Natural killer cell (primary cell): ENCODE measurements at regions not wholly inside any gene's neighbourhood (a gene's known extent, or its start where the extent isn't known, plus 50 kb on each side); places are given as distances from the start of the nearest gene placed in this dataset.

Experiments
- ATAC-seq, 3 donors: fragments of 150-1000 bp in 2 of 3; fragments of 200-7000 bp in 1 of 3; cut with Tn5 transposase; 1 replicate in 1 of 3; 2 replicates in 2 of 3; pipeline ENCODE4 v1.10.0; 2021; ENCODE audit warnings: mild to moderate bottlenecking in 2 of 3, moderate library complexity in 2 of 3
- DNase-seq, 2 donors: peaks; one replicate each; pipeline versions ENCODE4 v3.0.0 to v3.0.0-alpha.2; 2013 to 2021; ENCODE audit warnings: mixed read lengths in 1 of 2
- H3K27ac ChIP-seq: one replicate; pipeline ENCODE4 v1.5.1; 2013; ENCODE audit warnings: mild to moderate bottlenecking, low read length
- H3K27me3 ChIP-seq: one replicate; pipeline ENCODE4 v1.6.1; 2013; ENCODE audit warnings: low read length; ENCODE audit not compliant: control insufficient read depth, insufficient read depth
- H3K36me3 ChIP-seq: one replicate; pipeline ENCODE4 v1.6.1; 2013; ENCODE audit warnings: low read length; ENCODE audit not compliant: control insufficient read depth, insufficient read depth
- H3K4me1 ChIP-seq: one replicate; pipeline ENCODE4 v1.6.1; 2013; ENCODE audit warnings: low read length; ENCODE audit not compliant: control insufficient read depth, insufficient read depth
- H3K4me3 ChIP-seq: one replicate; pipeline ENCODE4 v1.5.1; 2013; ENCODE audit warnings: low read length
- H3K9me3 ChIP-seq: one replicate; pipeline ENCODE4 v1.6.1; 2013; ENCODE audit warnings: low read length; ENCODE audit not compliant: control insufficient read depth, insufficient read depth
- H3K27ac Mint-ChIP-seq, 2 donors: one replicate each; pipeline ENCODE4 v1.8.0; 2022; ENCODE audit warnings: mild to moderate bottlenecking in 2 of 2, mixed read lengths in 2 of 2, moderate library complexity in 1 of 2
- H3K27me3 Mint-ChIP-seq, 2 donors: one replicate each; pipeline ENCODE4 v1.8.0; 2022; ENCODE audit warnings: low read depth in 2 of 2, mixed read lengths in 2 of 2
- H3K36me3 Mint-ChIP-seq: one replicate; pipeline ENCODE4 v1.8.0; 2022; ENCODE audit warnings: mixed read lengths
- H3K4me1 Mint-ChIP-seq, 2 donors: one replicate each; pipeline ENCODE4 v1.8.0; 2022; ENCODE audit warnings: mixed read lengths in 2 of 2
- H3K4me3 Mint-ChIP-seq: one replicate; pipeline ENCODE4 v1.8.0; 2022; ENCODE audit warnings: mild to moderate bottlenecking, moderate library complexity, mixed read lengths
- H3K9me3 Mint-ChIP-seq, 2 donors: one replicate each; pipeline ENCODE4 v1.8.0; 2022; ENCODE audit warnings: mixed read lengths in 2 of 2
- WGBS: methylation state at CpG from one replicate; pipeline ENCODE4 v1.1.7; 2013; ENCODE audit warnings: missing lambda C conversion rate; ENCODE audit not compliant: insufficient coverage; 5-methylcytosine and 5-hydroxymethylcytosine counted together
- intact Hi-C: fragments of 100-400 bp; cut with micrococcal nuclease; formaldehyde crosslinking; loops from one replicate; pipeline ENCODE4 v1.14.2; 2022
- TF ChIP-seq, protein P1 (sequence below): fragments of 200-600 bp; IDR thresholded peaks from one replicate; pipeline ENCODE4 v1.8.0; 2022; ENCODE audit warnings: antibody characterized with exemption

DNA sequence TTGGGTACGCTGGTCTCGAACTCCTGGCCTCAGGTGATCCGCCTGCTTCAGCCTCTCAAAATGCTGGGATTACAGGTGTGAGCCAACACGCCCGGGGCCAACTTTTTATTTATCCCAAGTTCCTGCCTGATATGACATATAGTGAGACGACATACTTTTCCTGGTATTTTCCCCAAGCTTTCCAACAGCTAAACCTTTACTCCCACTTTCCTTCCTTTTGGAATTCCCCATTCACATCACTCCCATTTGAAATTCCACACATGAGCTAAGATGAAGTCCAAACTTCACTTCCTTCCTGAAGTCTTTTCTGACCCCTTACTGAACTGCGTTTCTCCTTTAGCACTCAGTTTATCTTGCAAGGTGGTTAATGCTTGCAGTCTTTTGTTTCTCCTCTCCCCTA lies 64.1 kb downstream of the S1PR1 start:
- DNase-seq (no peak), ATAC-seq (no peak)
- no peaks in the 10 kb centered on the region for H3K9me3 ChIP-seq
- H3K27ac ChIP-seq, result no peak overlapping the region
- WGBS, result 97% methylated on average over 7 of the region's 7 CpGs
- TF ChIP-seq, protein P1, sequence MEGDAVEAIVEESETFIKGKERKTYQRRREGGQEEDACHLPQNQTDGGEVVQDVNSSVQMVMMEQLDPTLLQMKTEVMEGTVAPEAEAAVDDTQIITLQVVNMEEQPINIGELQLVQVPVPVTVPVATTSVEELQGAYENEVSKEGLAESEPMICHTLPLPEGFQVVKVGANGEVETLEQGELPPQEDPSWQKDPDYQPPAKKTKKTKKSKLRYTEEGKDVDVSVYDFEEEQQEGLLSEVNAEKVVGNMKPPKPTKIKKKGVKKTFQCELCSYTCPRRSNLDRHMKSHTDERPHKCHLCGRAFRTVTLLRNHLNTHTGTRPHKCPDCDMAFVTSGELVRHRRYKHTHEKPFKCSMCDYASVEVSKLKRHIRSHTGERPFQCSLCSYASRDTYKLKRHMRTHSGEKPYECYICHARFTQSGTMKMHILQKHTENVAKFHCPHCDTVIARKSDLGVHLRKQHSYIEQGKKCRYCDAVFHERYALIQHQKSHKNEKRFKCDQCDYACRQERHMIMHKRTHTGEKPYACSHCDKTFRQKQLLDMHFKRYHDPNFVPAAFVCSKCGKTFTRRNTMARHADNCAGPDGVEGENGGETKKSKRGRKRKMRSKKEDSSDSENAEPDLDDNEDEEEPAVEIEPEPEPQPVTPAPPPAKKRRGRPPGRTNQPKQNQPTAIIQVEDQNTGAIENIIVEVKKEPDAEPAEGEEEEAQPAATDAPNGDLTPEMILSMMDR, result no peak
- Mint-ChIP-seq H3K4me1 (peaks cover 9 to 19% of the 10 kb centered on the region in 2 donors), H3K27ac (no peak overlapping the region), H3K9me3 (no peaks in the 10 kb centered on the region), H3K36me3 (no peaks in the 10 kb centered on the region), H3K4me3 (no peak overlapping the region), H3K27me3 (no peaks in the 10 kb centered on the region)
- H3K27me3 ChIP-seq, result no peaks in the 10 kb centered on the region
- intact Hi-C loops, result no loop called here
- H3K4me1 ChIP-seq, result no peaks in the 10 kb centered on the region
- no peaks in the 10 kb centered on the region for H3K36me3 ChIP-seq
- no peak overlapping the region for H3K4me3 ChIP-seq

DNA sequence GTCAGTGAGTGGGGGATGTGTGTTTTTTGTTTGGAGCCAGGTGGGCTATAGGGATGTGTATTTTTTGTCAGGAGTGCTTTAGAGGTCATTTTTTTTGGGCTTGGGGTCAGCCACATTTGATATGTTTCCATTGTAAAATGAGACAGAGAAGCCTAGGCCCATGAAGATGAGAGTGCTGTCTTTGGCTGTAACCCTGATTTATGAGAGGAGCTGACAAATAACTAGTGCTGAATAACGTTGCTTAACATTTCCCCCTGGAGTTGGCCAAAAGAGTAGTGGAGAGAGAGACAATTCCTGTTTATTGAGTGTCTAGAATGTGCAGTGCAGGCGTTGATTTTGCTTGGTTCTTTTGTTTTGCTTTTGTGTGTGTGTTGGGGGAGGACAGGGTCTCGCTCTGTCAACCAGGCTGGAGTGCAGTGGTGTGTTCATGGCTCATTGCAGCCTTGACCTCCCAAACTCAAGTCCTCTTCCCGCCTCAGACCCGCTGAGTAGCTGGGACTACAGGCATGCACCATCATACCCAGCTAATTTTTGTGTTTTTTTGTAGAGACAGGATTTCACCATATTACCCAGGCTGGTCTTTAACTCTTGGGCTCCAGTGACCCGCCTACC lies 64.7 kb downstream of the S1PR1 start:
- Histone ChIP-seq H3K4me1 (peaks cover 2% of the 10 kb centered on the region), H3K4me3 (no peak overlapping the region), H3K36me3 (no peaks in the 10 kb centered on the region), H3K9me3 (no peaks in the 10 kb centered on the region), H3K27me3 (no peaks in the 10 kb centered on the region), H3K27ac (no peak overlapping the region)
- Mint-ChIP-seq H3K27ac (no peak overlapping the region), H3K27me3 (no peaks in the 10 kb centered on the region), H3K4me3 (no peak overlapping the region), H3K36me3 (no peaks in the 10 kb centered on the region), H3K4me1 (peaks cover 8 to 14% of the 10 kb centered on the region in 2 donors), H3K9me3 (no peaks in the 10 kb centered on the region)
- DNase-seq, result no peak
- ATAC-seq, result no peak
- TF ChIP-seq, protein P1, result no peak
- intact Hi-C loops, result no loop called here
- WGBS, result 87% methylated on average over 6 of the region's 6 CpGs

DNA sequence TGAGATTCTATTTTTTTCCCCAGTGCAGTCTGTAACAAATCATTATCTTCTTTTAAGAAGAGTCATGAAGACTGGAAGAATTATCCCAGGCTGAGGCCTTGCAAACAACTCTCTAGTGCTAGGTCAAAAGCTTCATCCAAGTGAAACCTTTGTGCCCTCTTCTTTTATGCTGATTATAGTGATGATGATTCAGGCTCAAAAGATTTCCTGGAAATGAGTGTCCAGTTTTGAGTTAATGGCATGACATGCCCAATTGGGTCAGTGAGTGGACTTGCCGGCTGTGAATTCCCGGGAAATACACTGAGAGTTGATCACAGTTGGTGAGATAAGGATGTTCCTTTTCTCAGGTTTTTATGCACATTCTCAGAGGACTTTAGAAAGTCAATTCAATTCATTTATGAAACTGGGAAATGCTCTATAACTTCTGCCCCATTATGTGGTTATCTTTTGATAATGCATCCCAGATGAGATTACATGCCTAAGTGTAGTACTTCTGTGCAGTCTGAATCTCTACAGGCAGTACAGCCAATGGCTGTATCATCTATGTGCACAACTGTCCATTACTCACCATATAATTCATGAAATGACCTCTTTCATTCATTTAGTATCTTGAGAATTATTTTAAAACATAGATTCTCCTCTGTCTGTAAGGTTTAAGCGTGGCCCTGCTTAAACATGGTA lies 66.2 kb downstream of the S1PR1 start:
- Mint-ChIP-seq H3K4me3 (no peak overlapping the region), H3K9me3 (no peaks in the 10 kb centered on the region), H3K27ac (no peak overlapping the region), H3K27me3 (no peaks in the 10 kb centered on the region), H3K36me3 (no peaks in the 10 kb centered on the region), H3K4me1 (peaks cover 23 to 28% of the 10 kb centered on the region in 2 donors)
- peaks cover 16% of the 10 kb centered on the region for H3K4me1 ChIP-seq
- intact Hi-C loops, result no loop called here
- H3K9me3 ChIP-seq, result no peaks in the 10 kb centered on the region
- DNase-seq (no peak), ATAC-seq (no peak)
- H3K4me3 ChIP-seq, result no peak overlapping the region
- H3K27me3 ChIP-seq, result no peaks in the 10 kb centered on the region
- H3K27ac ChIP-seq, result no peak overlapping the region
- TF ChIP-seq, protein P1, result no peak
- no peaks in the 10 kb centered on the region for H3K36me3 ChIP-seq
- WGBS, result 95% methylated on average over 3 of the region's 3 CpGs
